Activated naive CD4-positive, alpha-beta T cell treated with anti-CD3 and anti-CD28 coated beads, Interleukin-2, amount 50 U/mL, for 72 hours (primary cell): ENCODE measurements at regions not wholly inside any gene's neighbourhood (a gene's known extent, or its start where the extent isn't known, plus 50 kb on each side); places are given as distances from the start of the nearest gene placed in this dataset.
"Not testable (repeated sequence)": the region's sequence is repeated elsewhere in the genome, so short reads cannot be mapped to it uniquely, and the experiment has no call there.

Source experiments
- ATAC-seq, 2 donors: fragments of 150-1000 bp; cut with Tn5 transposase; 2 replicates each; pipeline ENCODE4 v1.10.0; 2021; ENCODE audit warnings: mild to moderate bottlenecking in 2 of 2, moderate library complexity in 2 of 2
- DNase-seq, 2 donors: peaks; one replicate each; pipeline ENCODE4 v3.0.0; 2021 to 2022; ENCODE audit warnings: low spot score in 2 of 2
- H3K27ac Mint-ChIP-seq, 2 donors: one replicate each; pipeline ENCODE4 v1.8.0; 2022; ENCODE audit warnings: mild to moderate bottlenecking in 2 of 2, mixed read lengths in 2 of 2
- H3K36me3 Mint-ChIP-seq, 2 donors: one replicate each; pipeline ENCODE4 v1.8.0; 2022; ENCODE audit warnings: mixed read lengths in 2 of 2
- H3K9me3 Mint-ChIP-seq, 2 donors: one replicate each; pipeline ENCODE4 v1.8.0; 2022; ENCODE audit warnings: mixed read lengths in 2 of 2

DNA sequence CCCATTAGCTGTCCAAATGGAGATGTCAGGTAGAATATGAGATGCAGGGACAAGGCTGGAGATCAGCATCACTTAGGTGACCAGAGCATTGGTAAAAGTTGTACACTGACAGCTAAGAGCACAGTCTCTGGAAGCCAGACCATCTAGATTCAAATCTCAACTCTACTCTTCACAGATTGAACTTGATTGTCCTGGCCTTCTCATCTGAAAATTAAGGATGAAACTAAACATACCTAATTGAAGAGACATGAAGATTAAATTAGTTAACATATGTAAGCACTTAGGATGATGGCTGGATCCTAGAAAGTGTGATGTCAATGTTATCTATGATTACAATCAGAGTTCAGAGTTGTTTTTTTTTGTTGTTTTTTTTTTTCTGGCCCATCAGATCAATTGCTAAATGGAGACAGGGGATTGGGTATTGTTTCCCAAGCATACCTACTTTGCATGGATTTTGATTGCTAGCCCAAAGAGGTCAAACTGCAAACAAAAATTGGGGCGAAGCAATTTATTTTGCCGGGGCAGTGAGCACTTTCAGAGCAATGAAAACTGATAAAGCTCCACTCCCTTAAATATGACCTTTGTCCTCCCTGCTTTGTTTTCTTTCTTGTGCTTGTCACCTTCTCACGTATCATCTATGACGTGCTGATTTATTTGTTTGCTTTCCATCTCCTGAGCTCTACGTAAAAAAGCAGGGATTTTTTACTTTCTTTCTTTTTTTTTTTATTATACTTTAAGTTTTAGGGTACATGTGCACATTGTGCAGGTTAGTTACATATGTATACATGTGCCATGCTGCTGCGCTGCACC lies 217.6 kb upstream of the CPHXL start:
- DNase-seq (no peak), ATAC-seq (no peak)
- Mint-ChIP-seq H3K9me3 (no peaks in the 10 kb centered on the region), H3K27ac (no peak overlapping the region), H3K36me3 (no peaks in the 10 kb centered on the region)

GRCh38 chr16:75945916-75946457 lies 219.7 kb upstream of the CPHXL start:
- Mint-ChIP-seq H3K36me3 (no peaks in the 10 kb centered on the region), H3K27ac (no peak overlapping the region), H3K9me3 (peaks cover 0 to under 1% of the 10 kb centered on the region in 2 donors)
- ATAC-seq (no peak), DNase-seq (no peak)

GRCh38 chr16:75947626-75948239 lies 221.4 kb upstream of the CPHXL start:
- H3K27ac Mint-ChIP-seq = no peak overlapping the region
- no peaks in the 10 kb centered on the region for H3K36me3 Mint-ChIP-seq
- ATAC-seq (no peak), DNase-seq (no peak)
- H3K9me3 Mint-ChIP-seq = peaks cover 0 to 3% of the 10 kb centered on the region in 2 donors

- H3K36me3 Mint-ChIP-seq = no peaks in the 10 kb centered on the region
Observed at GRCh38 chr16:75948441-75948840, 222.2 kb upstream of the CPHXL start.

DNA sequence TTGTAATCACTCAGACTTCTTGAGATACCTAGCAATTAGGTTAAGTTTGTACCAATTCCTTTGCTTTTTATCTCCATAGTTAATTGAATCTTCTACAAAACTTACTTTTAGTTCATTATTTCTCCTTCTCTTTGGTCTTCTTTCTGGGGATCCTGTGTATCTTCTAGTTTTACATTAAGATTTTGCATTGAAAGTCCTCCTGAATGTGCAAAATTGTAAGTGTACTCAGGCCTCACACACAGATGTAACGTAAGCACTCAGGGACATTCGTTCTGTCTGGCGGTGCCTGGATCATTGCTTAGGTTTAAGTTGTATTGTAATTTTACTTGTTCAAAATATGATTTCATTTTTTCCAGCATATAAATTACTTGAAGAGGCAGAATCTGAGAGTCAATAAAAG lies 222.6 kb upstream of the CPHXL start:
- no peak for DNase-seq
- ATAC-seq = no peak
- no peaks in the 10 kb centered on the region for H3K36me3 Mint-ChIP-seq

More at GRCh38 chr16:75948441-75948840, 222.2 kb upstream of the CPHXL start:
- no peak for ATAC-seq
- no peak overlapping the region for H3K27ac Mint-ChIP-seq
- peaks cover 0 to 3% of the 10 kb centered on the region in 2 donors for H3K9me3 Mint-ChIP-seq
- no peak for DNase-seq

DNA sequence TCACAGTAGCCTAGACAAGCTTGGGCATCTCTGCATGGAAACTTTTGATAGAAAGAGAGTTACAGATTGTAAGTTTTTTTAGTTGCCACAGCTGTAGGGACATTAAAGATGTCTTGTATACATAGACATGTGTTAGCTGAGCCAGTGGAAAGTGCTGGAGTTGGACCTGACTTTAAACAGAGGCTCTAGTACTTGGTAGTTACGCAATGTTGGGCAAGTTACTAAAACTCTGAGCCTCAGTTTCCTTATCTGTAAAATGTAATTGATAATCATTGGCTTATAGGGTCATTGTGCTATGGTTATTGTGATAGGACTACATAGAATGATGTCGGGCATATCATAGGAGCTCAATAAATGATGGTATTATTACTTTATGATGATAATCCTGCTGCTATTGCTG lies 225.8 kb upstream of the CPHXL start:
- Mint-ChIP-seq H3K27ac (no peak overlapping the region), H3K36me3 (no peaks in the 10 kb centered on the region), H3K9me3 (peaks cover 0 to 3% of the 10 kb centered on the region in 2 donors)
- DNase-seq (no peak), ATAC-seq (no peak)

More for the DNA sequence above, 222.6 kb upstream of the CPHXL start:
- Mint-ChIP-seq H3K9me3 (peaks cover 0 to 3% of the 10 kb centered on the region in 2 donors), H3K27ac (no peak overlapping the region)

DNA sequence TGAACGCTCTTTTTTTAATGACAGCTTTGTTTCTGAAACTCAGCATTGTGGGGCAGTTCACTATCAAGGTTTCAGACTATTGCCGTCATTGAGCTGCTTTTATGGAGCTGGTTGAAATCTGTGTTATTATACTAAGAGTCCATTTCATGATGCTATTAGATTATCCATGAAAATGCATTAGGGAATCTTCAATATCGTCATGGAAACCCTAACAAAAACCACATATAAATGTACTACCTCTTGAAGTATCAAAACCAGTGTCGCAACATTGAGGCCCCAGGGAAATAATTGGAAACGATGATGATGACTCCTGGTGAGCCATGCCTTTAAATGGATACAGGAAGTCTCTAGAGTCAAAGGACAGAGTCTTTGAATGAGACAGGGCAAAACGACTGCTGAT lies 231.6 kb upstream of the CPHXL start:
- DNase-seq = no peak
- H3K9me3 Mint-ChIP-seq = peaks cover 4 to 5% of the 10 kb centered on the region in 2 donors
- ATAC-seq = no peak
- H3K27ac Mint-ChIP-seq = no peak overlapping the region
- no peaks in the 10 kb centered on the region for H3K36me3 Mint-ChIP-seq

DNA sequence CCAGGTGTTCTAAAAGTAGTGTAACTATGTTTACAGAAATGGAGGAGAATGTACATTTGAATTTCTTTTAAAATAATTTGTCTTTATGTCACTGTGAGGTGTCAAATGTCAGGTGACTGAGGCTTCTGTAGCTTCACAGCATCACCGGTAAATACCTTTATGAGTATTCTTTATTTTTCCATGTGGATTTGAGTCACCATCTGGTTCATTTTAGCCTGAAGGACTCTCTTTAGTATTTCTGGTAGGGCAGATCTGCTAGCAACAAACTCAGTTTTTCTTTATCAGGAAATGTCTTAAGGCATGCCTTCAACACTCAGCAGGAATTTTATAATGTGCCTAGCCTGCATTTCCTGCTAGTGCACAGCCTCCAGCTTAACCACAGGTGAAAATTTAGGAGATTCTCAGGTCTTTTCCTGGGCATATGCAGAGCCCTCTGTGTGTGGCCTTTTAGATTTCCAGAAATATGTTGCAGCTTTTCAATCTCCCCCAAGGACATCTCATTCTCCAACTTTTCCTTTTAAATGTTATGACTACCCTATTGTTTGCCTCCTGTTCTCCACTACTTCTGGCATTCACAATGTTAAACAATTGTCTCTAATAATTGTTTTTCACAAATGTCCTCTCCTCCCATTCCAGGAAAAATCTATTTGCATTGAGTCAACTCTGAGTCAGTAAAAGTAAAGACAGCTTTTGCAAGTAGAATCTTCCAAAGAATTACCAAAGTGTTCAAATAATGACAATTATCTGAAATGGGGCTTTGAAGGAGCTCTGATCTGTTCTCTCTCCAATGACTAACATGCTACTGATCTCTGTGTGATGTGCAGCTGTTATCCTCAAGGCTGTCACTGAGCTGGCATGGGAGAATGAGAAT lies 239.4 kb upstream of the CPHXL start:
- H3K9me3 Mint-ChIP-seq = peaks cover 0 to under 1% of the 10 kb centered on the region in 2 donors
- ATAC-seq = no peak
- H3K27ac Mint-ChIP-seq = no peak overlapping the region
- DNase-seq = no peak
- H3K36me3 Mint-ChIP-seq = no peaks in the 10 kb centered on the region

DNA sequence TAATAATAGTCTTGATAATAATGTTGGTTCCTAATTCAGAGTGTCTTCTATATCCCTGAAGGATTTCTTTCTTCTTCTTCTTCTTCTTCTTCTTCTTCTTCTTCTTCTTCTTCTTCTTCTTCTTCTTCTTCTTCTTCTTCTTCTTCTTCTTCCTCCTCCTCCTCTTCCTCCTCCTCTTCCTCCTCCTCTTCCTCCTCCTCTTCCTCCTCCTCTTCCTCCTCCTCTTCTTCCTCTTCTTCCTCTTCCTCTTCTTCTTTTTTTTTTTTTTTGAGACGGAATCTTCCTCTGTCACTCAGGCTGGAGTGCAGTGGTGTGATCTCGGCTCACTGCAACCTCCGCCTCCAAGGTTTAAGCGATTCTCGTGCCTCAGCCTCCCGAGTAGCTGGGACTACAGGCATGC lies 242.8 kb upstream of the CPHXL start:
- not testable (repeated sequence) for ATAC-seq

GRCh38 chr16:75971334-75971733 lies 245.0 kb upstream of the CPHXL start:
- ATAC-seq = no peak
- H3K27ac Mint-ChIP-seq = no peak overlapping the region

More for the DNA sequence above, 242.8 kb upstream of the CPHXL start:
- not testable (repeated sequence) for DNase-seq, H3K36me3 Mint-ChIP-seq, H3K27ac Mint-ChIP-seq, H3K9me3 Mint-ChIP-seq

GRCh38 chr16:75983296-75983695 lies 257.0 kb upstream of the CPHXL start:
- ATAC-seq = no peak

More at GRCh38 chr16:75971334-75971733, 245.0 kb upstream of the CPHXL start:
- H3K9me3 Mint-ChIP-seq = no peaks in the 10 kb centered on the region
- H3K36me3 Mint-ChIP-seq = no peaks in the 10 kb centered on the region
- DNase-seq = no peak

DNA sequence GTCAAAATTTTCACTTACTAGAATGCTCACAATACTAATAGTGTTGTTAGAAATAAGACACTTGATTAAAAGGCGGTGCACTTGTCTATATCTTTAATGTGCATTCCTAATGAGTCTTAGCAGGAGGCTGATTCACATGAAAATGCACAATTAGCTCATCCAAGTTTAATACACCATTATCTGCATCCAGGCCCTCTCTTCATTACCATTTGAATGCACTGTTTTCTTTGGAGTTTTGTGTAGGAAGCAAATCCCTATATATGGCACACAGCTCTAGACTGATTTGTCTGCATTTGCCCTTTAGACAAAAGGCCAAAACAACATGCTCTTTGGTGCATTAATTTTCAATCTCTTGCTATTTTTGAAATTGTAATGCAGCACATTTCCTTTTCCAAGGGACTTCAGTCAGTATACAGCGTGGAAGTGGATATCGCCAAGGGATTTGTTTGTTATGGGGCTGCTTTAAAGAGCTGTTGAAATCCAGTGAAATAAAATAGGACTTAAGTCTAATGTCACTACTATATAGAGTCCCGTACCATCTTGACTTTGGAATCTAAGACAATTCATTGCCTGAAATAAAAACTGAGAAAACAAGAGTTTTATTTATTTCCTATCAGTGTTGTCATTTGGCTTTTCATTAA lies 257.6 kb upstream of the CPHXL start:
- Mint-ChIP-seq H3K9me3 (peaks cover 0 to under 1% of the 10 kb centered on the region in 2 donors), H3K27ac (no peak overlapping the region), H3K36me3 (no peaks in the 10 kb centered on the region)
- DNase-seq (no peak), ATAC-seq (no peak)

More at GRCh38 chr16:75983296-75983695, 257.0 kb upstream of the CPHXL start:
- Mint-ChIP-seq H3K36me3 (no peaks in the 10 kb centered on the region), H3K9me3 (peaks cover 0 to 4% of the 10 kb centered on the region in 2 donors), H3K27ac (no peak overlapping the region)
- no peak for DNase-seq

- Mint-ChIP-seq H3K9me3 (no peaks in the 10 kb centered on the region), H3K36me3 (no peaks in the 10 kb centered on the region), H3K27ac (no peak overlapping the region)
- ATAC-seq (no peak), DNase-seq (no peak)
Observed at GRCh38 chr16:75987323-75987722, 261.0 kb upstream of the CPHXL start.

- no peak overlapping the region for H3K27ac Mint-ChIP-seq
- ATAC-seq (no peak), DNase-seq (no peak)
- H3K9me3 Mint-ChIP-seq = peaks cover 3 to 14% of the 10 kb centered on the region in 2 donors
- H3K36me3 Mint-ChIP-seq = no peaks in the 10 kb centered on the region
Observed at GRCh38 chr16:75996491-75996890, 270.2 kb upstream of the CPHXL start.

DNA sequence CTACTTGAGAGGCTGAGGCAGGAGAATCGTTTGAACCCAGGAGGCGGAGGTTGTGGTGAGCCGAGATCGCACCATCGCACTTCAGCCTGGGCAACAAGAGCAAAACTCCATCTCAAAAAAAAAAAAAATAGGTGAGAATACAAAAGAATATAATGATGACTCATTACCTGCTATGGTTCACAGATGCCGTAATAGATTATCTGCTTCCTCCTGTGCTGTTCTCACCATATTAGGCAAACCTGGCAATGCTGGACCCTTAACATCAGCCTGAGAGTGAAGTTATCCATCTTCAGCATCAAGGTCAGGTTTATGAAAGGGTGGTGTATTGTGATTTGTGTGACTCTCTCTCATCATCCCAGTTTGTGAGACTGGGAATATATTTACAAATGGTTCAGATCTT lies 271.3 kb upstream of the CPHXL start:
- Mint-ChIP-seq H3K9me3 (peaks cover 3 to 14% of the 10 kb centered on the region in 2 donors), H3K27ac (no peak overlapping the region), H3K36me3 (no peaks in the 10 kb centered on the region)
- no peak for ATAC-seq
- no peak for DNase-seq

- no peak for ATAC-seq
- Mint-ChIP-seq H3K9me3 (peaks cover 0 to 5% of the 10 kb centered on the region in 2 donors), H3K27ac (no peak overlapping the region), H3K36me3 (no peaks in the 10 kb centered on the region)
- no peak for DNase-seq
Observed at GRCh38 chr16:76007645-76008044, 269.6 kb upstream of the CNTNAP4 start.
